DMS153 treated with DMSO at 0.1 percent for 48 hours (cell line): ENCODE measurements at regions not wholly inside any gene's neighbourhood (a gene's known extent, or its start where the extent isn't known, plus 50 kb on each side); places are given as distances from the start of the nearest gene placed in this dataset.
"Not testable (repeated sequence)": the region's sequence is repeated elsewhere in the genome, so short reads cannot be mapped to it uniquely, and the experiment has no call there.

Experiments used
- DNase-seq: peaks from one replicate; lab custom pipeline; 2025; ENCODE audit not compliant: unreplicated experiment; lab: John Stamatoyannopoulos, UW

DNA sequence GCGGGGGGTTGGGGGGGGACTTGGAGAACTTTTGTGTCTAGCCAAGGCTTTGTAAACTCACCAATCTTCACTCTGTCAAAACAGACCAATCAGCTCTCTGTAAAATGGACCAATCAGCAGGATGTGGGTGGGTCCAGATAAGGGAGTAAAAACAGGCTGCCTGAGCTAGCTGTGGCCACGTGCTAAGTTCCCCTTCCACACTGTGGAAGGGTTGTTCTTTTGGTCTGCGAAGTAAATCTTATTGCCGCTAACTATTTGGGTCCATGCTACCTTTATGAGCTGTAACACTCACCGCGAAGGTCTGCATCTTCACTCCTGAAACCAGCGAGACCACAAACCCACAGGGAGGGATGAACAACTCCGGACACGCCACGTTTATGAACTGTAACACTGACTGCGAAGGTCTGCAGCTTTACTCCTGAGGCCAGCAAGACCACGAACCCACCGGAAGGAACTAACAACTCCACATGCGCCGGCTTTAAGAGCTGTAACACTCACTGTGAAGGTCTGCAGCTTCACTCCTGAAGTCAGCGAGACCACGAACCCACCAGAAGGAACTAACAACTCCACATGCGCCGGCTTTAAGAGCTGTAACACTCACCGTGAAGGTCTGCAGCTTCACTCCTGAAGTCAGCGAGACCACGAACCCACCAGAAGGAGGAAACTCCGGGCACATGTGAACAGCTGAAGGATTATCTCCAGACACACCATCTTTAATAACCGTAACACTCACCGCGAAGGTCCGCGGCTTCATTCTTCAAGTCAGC is 186.6 kb downstream of the ID4 start:
- DNase-seq: not testable (repeated sequence)

DNA sequence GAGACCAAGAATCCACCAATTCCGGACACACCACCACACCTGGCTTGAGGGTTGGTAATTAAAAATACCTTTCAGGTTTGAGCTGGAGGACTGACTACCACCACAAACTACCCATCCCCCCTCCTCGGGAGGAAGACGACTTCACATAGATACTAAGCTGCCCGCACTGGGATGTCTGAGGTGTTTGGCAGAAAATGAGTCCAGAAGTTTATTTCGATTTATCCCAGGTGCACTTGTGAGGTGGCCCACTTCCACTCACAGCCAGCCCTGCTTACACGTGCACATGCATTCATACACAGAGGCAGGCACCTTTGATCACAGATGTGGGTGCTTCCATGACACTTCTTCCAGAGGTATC is 187.1 kb downstream of the ID4 start:
- no peak for DNase-seq

GRCh38 chr6:20024978-20025377 is 187.3 kb downstream of the MBOAT1 start:
- no peak for DNase-seq

DNA sequence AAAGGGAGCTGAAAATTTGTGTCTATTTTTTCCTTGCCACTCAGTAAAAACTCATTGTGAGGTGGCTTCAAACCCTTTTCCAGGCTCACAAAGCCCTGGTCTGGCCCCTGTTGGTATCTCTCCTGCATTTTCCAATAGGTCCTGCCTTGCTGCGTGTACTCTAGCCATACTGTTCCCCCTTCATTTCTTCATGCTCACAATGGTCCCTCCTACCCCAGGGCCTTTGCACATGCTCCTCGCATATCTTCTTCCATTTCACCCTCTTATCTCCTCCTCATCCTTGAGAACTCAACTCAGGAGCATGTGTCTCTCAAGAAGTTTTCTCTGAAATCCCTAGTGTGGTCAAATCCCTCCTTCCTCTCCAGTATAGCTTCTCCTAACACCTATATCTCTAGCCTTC is 186.6 kb downstream of the MBOAT1 start:
- DNase-seq: no peak

DNA sequence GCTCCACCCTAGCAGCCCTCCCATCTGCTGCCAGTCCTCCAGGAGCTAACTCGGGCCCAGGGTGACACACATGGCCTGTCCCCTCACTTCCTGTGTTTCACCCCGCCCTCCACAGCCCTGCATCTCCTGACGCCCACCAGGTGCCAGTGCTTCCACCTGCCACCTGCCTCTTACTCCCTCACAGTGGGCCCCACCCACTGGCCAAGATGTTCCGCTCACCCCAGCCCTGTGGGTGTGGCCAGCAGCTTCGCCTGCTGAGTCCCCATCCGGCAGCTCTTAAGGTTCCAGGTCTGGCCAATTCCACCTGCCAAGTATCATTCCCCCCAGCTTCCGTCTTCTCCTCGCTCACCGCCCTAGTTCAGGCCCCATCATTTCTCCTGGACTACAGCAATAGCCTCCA is 184.1 kb downstream of the MBOAT1 start:
- no peak for DNase-seq

DNA sequence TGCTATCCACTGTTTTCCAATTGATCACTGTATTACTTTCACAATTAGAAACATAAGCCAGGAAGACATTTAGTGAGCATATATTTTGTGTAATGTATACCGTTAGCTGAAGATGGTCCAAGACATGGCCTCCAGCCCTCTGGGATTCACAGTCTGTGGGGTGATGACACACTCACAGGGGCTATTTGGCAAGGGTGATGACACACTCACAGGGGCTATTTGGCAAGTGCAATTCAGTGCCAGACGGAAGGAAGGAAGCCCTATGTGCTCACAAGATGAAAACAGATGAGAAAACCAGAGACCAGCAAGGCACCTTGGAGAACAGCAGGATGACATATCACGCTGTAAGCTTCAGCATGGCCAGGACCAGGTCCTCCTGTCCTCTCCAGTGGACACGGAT is 183.7 kb downstream of the MBOAT1 start:
- DNase-seq: no peak

DNA sequence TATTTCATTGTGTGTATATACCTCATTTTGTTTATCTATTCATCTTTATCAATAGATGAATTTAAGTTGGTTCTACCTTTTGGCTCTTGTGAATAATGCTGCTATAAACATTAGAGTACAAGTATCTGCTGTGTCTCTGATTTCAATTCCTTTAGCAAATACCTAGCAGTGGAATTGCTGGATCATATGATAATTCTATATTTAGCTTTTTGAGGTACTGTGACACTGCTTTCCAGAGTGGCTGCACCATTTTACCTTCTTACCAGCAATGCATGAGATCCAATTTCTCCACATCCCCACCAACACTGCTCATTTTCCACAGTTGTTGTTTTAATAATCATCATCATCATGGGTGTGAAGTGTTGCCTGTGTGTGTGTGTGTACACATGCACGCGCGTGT is 182.3 kb downstream of the MBOAT1 start:
- no peak for DNase-seq

DNA sequence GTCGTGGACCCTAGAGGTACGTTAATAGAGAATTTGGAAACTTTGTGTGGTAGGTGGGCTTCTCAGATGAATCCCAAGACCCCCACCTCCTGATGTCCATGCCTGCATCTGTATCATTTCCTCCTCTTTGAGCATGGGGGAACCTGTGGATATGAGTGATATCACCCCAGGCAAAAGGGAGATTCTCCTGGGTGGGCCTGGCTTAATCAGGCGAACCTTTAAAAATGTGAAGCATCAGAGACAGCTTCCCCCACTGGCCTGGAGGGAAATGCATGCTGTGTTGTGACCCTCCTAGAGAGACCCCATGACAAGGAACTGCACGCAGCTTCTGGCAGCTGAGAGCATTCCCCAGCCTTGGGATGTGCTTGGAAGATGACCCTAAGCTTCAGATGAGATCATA is 180.9 kb downstream of the MBOAT1 start:
- DNase-seq: no peak

GRCh38 chr6:20033697-20034407 is 178.4 kb downstream of the MBOAT1 start:
- peak; percentile 66 for DNase-seq

DNA sequence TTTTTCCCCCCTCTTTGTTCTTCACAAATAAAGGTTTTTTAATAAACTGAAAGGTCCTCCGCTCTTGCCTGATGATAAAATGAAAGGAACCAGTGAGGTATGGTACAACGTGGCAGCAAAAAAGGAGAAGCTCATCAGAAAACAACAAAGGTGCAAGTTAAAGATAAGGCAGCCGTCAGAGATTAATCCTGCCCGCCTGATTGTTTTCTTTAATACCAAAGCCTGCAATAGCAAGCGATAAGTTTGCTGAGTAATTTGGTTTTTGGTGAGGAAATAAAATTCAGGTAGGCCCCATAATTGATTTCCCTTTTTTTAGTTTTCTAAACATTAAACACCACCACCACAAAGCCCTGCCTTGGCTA is 177.9 kb downstream of the MBOAT1 start:
- no peak for DNase-seq

GRCh38 chr6:20036141-20036677 is 176.1 kb downstream of the MBOAT1 start:
- DNase-seq: no peak

DNA sequence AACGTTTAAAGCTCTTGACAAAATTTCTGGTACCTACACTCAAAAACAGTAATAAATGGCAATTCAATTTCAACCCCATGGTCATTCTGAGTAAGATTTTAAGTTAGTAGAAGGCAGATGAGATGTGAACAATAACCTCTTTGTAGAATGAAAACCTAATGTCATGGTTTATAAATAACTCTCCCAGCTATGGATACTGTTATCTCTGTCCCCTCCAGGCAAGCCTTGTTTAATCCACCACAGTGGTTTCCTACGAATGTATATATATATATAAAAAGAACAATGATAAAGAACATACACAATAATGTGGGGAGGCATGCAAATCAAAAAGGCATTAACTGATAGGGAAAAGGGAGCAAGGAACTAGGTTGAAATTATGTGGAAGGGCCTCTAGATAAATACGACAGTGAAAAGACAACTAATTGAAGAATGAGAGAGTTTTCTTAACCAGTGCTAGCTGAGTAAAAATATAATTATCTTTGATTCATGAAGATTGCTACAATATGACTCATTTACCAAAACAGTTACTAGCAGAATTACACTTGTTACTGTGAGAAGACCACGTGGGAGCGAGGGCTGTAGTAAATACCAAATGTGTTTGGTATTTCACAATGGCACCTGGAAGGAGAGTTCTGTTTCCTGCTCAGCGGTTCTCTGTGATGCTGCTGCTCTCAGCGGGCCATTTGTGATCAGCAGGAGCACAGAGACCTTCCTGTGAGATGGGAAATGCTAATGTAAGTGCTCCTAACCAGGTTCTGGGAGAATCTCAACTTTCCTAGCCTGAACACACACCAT is 173.7 kb downstream of the MBOAT1 start:
- DNase-seq: no peak

GRCh38 chr6:20044883-20045282 is 167.4 kb downstream of the MBOAT1 start:
- DNase-seq: no peak
